ENCODE measurements at regions not wholly inside any gene's neighbourhood (a gene's known extent, or its start where the extent isn't known, plus 50 kb on each side); places are given as distances from the start of the nearest gene placed in this dataset.
"Not testable (repeated sequence)": the region's sequence is repeated elsewhere in the genome, so short reads cannot be mapped to it uniquely, and the experiment has no call there.

GRCh38 chr14:106378191-106378590, 851.8 kb downstream of the TMEM121 start:
- peak in 1 of 2 experiments; percentile 17 for DNase-seq
- Mint-ChIP-seq H3K9me3 (ENCODE audit: unreplicated experiment) (no peaks in the 10 kb centered on the region), H3K36me3 (ENCODE audit: insufficient read depth, unreplicated experiment) (no peaks in the 10 kb centered on the region), H3K4me3 (ENCODE audit: unreplicated experiment) (no peak overlapping the region), H3K4me1 (ENCODE audit: low read depth, unreplicated experiment) (no peaks in the 10 kb centered on the region), H3K27ac (ENCODE audit: unreplicated experiment) (no peak overlapping the region), H3K27me3 (ENCODE audit: insufficient read depth, unreplicated experiment) (peaks cover 22% of the 10 kb centered on the region)
- no peaks in the 10 kb centered on the region for H3K9me3 ChIP-seq
- CTCF ChIA-PET: interaction anchor here (0.6 kb wide), 1 partner anchor 68 kb away, joined by 4 read pairs; no protein-coding TSS in a partner anchor
- TF ChIP-seq CTCF (IDR thresholded peaks at IDR 0.05; ENCODE audit: insufficient read depth in 1 of 2, low read depth in 1 of 2, low read length in 1 of 2, severe bottlenecking in 1 of 2, unreplicated experiment in 1 of 2): no peak
- no peaks in the 10 kb centered on the region for H3K36me3 ChIP-seq (ENCODE audit: control insufficient read depth, insufficient read depth, low read length)
- H3K27me3 ChIP-seq (replicated peaks; ENCODE audit: control insufficient read depth, insufficient read depth, low read length): no peaks in the 10 kb centered on the region
- POLR2A ChIA-PET: no interaction called here
- no TSS peak for BruUV-seq (replicated peaks)
- intact Hi-C loops (cut with micrococcal nuclease; ENCODE audit: unreplicated experiment): no loop called here
- H3K4me1 ChIP-seq: no peaks in the 10 kb centered on the region
- H3K4me3 ChIP-seq (ENCODE audit: low read depth, low read length): no peak overlapping the region

- intact Hi-C loops (cut with micrococcal nuclease; ENCODE audit: unreplicated experiment): no loop called here
- Mint-ChIP-seq H3K4me3 (ENCODE audit: unreplicated experiment) (no peak overlapping the region), H3K36me3 (ENCODE audit: insufficient read depth, unreplicated experiment) (no peaks in the 10 kb centered on the region), H3K9me3 (ENCODE audit: unreplicated experiment) (no peaks in the 10 kb centered on the region), H3K27ac (ENCODE audit: unreplicated experiment) (no peak overlapping the region), H3K4me1 (ENCODE audit: low read depth, unreplicated experiment) (no peaks in the 10 kb centered on the region), H3K27me3 (ENCODE audit: insufficient read depth, unreplicated experiment) (peaks cover 14% of the 10 kb centered on the region)
- no peak for DNase-seq
- Histone ChIP-seq H3K4me3 (ENCODE audit: low read depth, low read length) (no peak overlapping the region), H3K4me1 (no peaks in the 10 kb centered on the region), H3K9me3 (0 out of 2 replicates have a peak, but pooled peaks cover 4% of the 10 kb centered on the region), H3K27me3 (replicated peaks; ENCODE audit: control insufficient read depth, insufficient read depth, low read length) (no peaks in the 10 kb centered on the region), H3K36me3 (ENCODE audit: control insufficient read depth, insufficient read depth, low read length) (no peaks in the 10 kb centered on the region)
- no peak for TF ChIP-seq CTCF (IDR thresholded peaks at IDR 0.05; ENCODE audit: insufficient read depth in 1 of 2, low read depth in 1 of 2, low read length in 1 of 2, severe bottlenecking in 1 of 2, unreplicated experiment in 1 of 2)
- ChIA-PET CTCF (no interaction called here), POLR2A (no interaction called here)
- BruUV-seq (replicated peaks): no TSS peak
These were observed 854.4 kb downstream of the TMEM121 start for GRCh38 chr14:106380740-106381139.

- H3K4me1 Mint-ChIP-seq (ENCODE audit: low read depth, unreplicated experiment); H3K9me3 Mint-ChIP-seq (ENCODE audit: unreplicated experiment); H3K27me3 ChIP-seq (replicated peaks; ENCODE audit: control insufficient read depth, insufficient read depth, low read length); intact Hi-C loops (cut with micrococcal nuclease; ENCODE audit: unreplicated experiment); H3K27ac Mint-ChIP-seq (ENCODE audit: unreplicated experiment); H3K4me3 ChIP-seq (ENCODE audit: low read depth, low read length); DNase-seq; BruUV-seq (replicated peaks); H3K36me3 Mint-ChIP-seq (ENCODE audit: insufficient read depth, unreplicated experiment); H3K9me3 ChIP-seq; H3K4me1 ChIP-seq; CTCF ChIA-PET; H3K4me3 Mint-ChIP-seq (ENCODE audit: unreplicated experiment); H3K36me3 ChIP-seq (ENCODE audit: control insufficient read depth, insufficient read depth, low read length); POLR2A ChIA-PET: not testable (repeated sequence)
- peaks cover 17% of the 10 kb centered on the region for H3K27me3 Mint-ChIP-seq (ENCODE audit: insufficient read depth, unreplicated experiment)
These were observed 862.8 kb downstream of the TMEM121 start for GRCh38 chr14:106389186-106389585.

GRCh38 chr14:106390401-106390800, 864.0 kb downstream of the TMEM121 start:
- no peak overlapping the region for H3K4me3 Mint-ChIP-seq (ENCODE audit: unreplicated experiment)
- no peak overlapping the region for H3K4me3 ChIP-seq (ENCODE audit: low read depth, low read length)
- no peaks in the 10 kb centered on the region for H3K9me3 Mint-ChIP-seq (ENCODE audit: unreplicated experiment)
- H3K4me1 ChIP-seq: no peaks in the 10 kb centered on the region
- intact Hi-C loops (cut with micrococcal nuclease; ENCODE audit: unreplicated experiment): no loop called here
- H3K27ac Mint-ChIP-seq (ENCODE audit: unreplicated experiment): no peak overlapping the region
- H3K4me1 Mint-ChIP-seq (ENCODE audit: low read depth, unreplicated experiment): no peaks in the 10 kb centered on the region
- TF ChIP-seq CTCF (IDR thresholded peaks at IDR 0.05; ENCODE audit: insufficient read depth in 1 of 2, low read depth in 1 of 2, low read length in 1 of 2, severe bottlenecking in 1 of 2, unreplicated experiment in 1 of 2): no peak
- H3K9me3 ChIP-seq: no peaks in the 10 kb centered on the region
- DNase-seq: no peak
- CTCF ChIA-PET: no interaction called here
- no peaks in the 10 kb centered on the region for H3K36me3 Mint-ChIP-seq (ENCODE audit: insufficient read depth, unreplicated experiment)
- H3K27me3 ChIP-seq (replicated peaks; ENCODE audit: control insufficient read depth, insufficient read depth, low read length): no peaks in the 10 kb centered on the region; the same call in 1 of the 2 replicates
- POLR2A ChIA-PET: no interaction called here
- H3K36me3 ChIP-seq (ENCODE audit: control insufficient read depth, insufficient read depth, low read length): no peaks in the 10 kb centered on the region
- H3K27me3 Mint-ChIP-seq (ENCODE audit: insufficient read depth, unreplicated experiment): peaks cover 17% of the 10 kb centered on the region
- BruUV-seq (replicated peaks): no TSS peak
